ENCODE measurements at regions not wholly inside any gene's neighbourhood (a gene's known extent, or its start where the extent isn't known, plus 50 kb on each side); places are given as distances from the start of the nearest gene placed in this dataset.

DNA sequence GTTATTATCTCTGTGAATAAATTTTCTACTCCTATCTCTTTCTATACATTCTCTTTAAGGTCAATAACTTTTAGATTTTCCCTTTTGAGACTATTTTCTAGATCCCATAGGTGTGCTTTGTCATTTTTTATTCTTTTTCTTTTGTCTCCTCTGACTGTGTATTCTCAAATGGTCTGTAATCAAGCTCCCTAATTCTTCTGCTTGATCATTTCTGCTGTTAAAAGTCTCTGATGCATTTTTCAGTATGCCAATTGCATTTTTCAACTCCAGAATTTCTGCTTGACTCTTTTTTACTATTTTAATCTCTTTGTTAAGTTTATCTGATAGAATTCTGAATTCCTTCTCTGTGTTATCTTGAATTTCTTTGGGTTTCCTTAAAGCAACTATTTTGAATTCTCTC is 78.2 kb downstream of the THNSL1 start (continued):
- TF ChIP-seq, protein P1, sequence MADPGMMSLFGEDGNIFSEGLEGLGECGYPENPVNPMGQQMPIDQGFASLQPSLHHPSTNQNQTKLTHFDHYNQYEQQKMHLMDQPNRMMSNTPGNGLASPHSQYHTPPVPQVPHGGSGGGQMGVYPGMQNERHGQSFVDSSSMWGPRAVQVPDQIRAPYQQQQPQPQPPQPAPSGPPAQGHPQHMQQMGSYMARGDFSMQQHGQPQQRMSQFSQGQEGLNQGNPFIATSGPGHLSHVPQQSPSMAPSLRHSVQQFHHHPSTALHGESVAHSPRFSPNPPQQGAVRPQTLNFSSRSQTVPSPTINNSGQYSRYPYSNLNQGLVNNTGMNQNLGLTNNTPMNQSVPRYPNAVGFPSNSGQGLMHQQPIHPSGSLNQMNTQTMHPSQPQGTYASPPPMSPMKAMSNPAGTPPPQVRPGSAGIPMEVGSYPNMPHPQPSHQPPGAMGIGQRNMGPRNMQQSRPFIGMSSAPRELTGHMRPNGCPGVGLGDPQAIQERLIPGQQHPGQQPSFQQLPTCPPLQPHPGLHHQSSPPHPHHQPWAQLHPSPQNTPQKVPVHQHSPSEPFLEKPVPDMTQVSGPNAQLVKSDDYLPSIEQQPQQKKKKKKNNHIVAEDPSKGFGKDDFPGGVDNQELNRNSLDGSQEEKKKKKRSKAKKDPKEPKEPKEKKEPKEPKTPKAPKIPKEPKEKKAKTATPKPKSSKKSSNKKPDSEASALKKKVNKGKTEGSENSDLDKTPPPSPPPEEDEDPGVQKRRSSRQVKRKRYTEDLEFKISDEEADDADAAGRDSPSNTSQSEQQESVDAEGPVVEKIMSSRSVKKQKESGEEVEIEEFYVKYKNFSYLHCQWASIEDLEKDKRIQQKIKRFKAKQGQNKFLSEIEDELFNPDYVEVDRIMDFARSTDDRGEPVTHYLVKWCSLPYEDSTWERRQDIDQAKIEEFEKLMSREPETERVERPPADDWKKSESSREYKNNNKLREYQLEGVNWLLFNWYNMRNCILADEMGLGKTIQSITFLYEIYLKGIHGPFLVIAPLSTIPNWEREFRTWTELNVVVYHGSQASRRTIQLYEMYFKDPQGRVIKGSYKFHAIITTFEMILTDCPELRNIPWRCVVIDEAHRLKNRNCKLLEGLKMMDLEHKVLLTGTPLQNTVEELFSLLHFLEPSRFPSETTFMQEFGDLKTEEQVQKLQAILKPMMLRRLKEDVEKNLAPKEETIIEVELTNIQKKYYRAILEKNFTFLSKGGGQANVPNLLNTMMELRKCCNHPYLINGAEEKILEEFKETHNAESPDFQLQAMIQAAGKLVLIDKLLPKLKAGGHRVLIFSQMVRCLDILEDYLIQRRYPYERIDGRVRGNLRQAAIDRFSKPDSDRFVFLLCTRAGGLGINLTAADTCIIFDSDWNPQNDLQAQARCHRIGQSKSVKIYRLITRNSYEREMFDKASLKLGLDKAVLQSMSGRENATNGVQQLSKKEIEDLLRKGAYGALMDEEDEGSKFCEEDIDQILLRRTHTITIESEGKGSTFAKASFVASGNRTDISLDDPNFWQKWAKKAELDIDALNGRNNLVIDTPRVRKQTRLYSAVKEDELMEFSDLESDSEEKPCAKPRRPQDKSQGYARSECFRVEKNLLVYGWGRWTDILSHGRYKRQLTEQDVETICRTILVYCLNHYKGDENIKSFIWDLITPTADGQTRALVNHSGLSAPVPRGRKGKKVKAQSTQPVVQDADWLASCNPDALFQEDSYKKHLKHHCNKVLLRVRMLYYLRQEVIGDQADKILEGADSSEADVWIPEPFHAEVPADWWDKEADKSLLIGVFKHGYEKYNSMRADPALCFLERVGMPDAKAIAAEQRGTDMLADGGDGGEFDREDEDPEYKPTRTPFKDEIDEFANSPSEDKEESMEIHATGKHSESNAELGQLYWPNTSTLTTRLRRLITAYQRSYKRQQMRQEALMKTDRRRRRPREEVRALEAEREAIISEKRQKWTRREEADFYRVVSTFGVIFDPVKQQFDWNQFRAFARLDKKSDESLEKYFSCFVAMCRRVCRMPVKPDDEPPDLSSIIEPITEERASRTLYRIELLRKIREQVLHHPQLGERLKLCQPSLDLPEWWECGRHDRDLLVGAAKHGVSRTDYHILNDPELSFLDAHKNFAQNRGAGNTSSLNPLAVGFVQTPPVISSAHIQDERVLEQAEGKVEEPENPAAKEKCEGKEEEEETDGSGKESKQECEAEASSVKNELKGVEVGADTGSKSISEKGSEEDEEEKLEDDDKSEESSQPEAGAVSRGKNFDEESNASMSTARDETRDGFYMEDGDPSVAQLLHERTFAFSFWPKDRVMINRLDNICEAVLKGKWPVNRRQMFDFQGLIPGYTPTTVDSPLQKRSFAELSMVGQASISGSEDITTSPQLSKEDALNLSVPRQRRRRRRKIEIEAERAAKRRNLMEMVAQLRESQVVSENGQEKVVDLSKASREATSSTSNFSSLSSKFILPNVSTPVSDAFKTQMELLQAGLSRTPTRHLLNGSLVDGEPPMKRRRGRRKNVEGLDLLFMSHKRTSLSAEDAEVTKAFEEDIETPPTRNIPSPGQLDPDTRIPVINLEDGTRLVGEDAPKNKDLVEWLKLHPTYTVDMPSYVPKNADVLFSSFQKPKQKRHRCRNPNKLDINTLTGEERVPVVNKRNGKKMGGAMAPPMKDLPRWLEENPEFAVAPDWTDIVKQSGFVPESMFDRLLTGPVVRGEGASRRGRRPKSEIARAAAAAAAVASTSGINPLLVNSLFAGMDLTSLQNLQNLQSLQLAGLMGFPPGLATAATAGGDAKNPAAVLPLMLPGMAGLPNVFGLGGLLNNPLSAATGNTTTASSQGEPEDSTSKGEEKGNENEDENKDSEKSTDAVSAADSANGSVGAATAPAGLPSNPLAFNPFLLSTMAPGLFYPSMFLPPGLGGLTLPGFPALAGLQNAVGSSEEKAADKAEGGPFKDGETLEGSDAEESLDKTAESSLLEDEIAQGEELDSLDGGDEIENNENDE (IDR thresholded peaks at IDR 0.05; ENCODE audit: insufficient replicate concordance, low read length): no peak
- TF ChIP-seq SIN3A (conservative IDR thresholded peaks at IDR 0.05 in 1 of 2, IDR thresholded peaks at IDR 0.05 in 1 of 2; ENCODE audit: low read depth in 1 of 2, low read length in 2 of 2) (no peak), TAF7 (optimal IDR thresholded peaks at IDR 0.05; ENCODE audit: borderline replicate concordance, low read depth, low read length) (no peak), KDM5A (IDR thresholded peaks at IDR 0.05; ENCODE audit: low read length) (no peak), SIRT6 (IDR thresholded peaks at IDR 0.05; ENCODE audit: low read length) (no peak), HDAC2 (IDR thresholded peaks at IDR 0.05; ENCODE audit: borderline replicate concordance in 1 of 2, low read depth in 2 of 2, low read length in 2 of 2) (no peak), POU5F1 (IDR thresholded peaks at IDR 0.05; ENCODE audit: low read depth, low read length) (no peak)
- TF ChIP-seq, protein P2, sequence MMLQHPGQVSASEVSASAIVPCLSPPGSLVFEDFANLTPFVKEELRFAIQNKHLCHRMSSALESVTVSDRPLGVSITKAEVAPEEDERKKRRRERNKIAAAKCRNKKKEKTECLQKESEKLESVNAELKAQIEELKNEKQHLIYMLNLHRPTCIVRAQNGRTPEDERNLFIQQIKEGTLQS (IDR thresholded peaks at IDR 0.05; ENCODE audit: insufficient read depth, low read depth, low read length): no peak

All from H1 (cell line).